GM18907 (cell line): ENCODE measurements at regions not wholly inside any gene's neighbourhood (a gene's known extent, or its start where the extent isn't known, plus 50 kb on each side); places are given as distances from the start of the nearest gene placed in this dataset.
"Not testable (repeated sequence)": the region's sequence is repeated elsewhere in the genome, so short reads cannot be mapped to it uniquely, and the experiment has no call there.

Experiments
- ATAC-seq: cut with Tn5 transposase; IDR thresholded peaks from one replicate; pipeline ENCODE4 v1.9.1; 2021; ENCODE audit warnings: mild to moderate bottlenecking, moderate library complexity; ENCODE audit not compliant: unreplicated experiment

DNA sequence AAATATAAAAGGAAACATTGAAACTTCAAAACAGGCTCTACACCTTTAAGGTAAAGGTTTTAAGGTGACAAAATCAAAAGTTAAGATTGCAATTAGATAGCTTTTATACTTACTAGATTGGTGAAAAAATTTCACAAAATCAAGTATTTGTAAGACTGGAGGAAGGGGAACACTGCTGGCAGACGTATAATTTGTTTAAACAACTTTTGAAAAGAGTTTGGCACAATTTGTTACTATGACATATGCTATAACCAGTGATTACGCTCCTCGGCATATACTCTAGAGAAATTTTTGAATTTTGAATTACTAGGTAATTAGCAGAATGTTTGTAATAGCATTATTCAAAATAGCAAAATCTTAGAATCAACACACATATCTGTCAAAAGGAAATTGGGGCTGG lies 425.0 kb downstream of the LRRIQ3 start:
- ATAC-seq: no peak

DNA sequence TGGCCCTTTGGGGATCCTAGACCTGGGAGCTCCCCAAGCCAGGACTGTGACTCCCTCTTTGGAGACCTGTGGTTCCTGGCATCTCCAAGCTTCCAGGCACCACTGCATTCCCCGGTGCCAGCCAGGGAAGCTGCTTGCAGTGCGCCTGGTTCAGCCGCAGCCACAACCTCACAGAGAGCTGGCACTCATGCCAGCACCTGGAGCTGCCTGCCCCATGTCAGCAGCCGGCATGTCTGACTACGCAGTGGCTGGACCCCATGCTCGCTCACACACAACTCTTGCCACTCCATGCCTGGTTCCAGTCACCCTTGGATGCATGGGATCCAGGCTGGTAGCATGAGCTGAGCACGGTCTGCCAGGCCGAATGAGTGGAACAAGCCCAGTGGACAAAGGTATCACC lies 426.6 kb downstream of the LRRIQ3 start:
- ATAC-seq: no peak

DNA sequence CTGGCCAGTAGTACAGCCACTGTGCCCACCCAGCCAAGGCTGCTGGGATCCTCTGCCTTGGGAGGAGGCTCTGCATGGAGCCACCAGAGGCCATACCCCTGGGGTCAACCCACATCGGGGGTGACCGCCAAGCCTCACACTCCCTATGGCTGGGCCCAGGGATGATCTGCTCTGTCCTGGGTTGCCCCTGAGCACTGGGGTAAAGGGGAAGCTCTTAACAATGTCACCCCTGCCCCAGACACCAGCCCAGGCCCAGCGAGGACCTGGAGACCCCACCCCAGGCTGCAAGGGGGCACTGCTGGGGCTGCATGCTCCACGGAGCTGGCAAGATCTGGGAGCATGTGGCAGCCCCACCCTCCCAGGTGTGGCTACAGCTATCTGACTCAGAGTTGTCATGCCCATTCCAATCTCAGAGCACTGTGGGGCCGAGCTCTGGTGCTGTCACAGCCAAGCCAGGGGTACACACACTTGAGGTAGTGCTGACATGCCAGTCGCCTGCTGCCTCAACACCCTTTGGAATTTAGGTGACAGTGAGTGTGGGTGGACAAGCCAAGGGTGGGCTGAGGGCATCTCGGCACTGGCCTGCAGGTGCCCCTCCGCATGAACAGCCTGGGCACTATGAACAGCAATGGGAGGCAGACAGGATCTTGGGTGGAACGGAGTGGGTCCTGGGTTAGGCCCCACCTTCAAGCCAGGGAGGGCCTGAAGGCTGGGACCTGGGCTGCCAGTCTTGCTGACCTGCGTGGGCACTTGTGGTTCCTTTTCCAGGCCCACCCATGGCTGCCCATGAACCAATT lies 427.7 kb downstream of the LRRIQ3 start:
- no peak for ATAC-seq

DNA sequence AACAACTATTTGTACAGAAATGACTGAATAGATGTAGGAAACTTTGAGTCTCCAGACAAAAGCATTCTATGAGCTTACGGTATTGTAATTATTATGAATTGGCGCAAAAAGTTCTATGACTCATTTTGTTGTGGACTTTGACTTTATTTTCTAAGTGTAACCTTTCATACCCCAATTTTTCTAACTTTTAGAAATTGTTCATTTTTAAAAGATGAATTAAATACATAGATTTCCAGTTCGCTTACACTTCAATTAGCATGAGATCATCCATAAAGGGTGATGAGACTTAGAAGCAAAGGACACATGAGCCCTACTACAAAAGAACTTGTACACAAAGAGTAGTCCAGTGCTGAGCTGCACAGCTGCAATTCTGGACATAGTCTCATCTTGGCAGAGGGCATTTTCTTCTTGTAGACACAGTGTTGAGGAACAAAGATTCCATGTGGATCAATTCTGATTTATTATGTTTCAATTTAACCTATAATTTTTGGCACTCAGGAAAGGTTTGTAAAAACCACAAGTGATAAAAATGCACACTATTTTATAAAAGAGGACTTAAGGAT lies 431.1 kb downstream of the LRRIQ3 start:
- no peak for ATAC-seq

DNA sequence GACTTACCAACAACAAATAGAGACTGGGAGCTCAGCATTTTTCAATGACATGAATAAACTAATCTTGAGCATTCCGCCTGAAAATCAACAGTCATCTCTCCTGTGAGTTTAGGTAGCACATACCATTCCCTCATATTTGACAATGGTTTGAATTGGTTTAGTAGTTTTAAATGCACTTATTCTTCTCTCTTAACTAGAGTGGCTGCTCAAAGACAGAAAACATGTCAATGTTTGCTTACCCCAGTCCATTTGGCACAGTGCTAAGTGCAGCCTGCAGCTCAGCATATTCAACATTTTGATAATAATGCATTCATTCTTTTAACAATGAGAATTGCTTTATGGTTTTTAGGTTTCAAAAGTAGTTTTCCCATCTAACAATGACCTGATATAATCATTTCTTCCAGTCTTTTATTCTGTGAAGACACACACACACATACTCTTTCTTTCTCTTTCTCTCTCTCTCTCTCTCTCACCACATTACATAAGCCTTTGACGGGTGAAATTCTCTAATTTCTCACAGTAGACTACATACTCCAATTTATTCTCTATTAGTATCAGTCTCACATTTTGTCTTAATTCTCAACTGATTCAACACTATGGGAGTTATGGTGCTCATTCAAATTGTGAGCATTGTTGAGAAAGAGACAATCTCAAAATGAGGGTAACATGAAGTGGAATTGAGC lies 432.3 kb downstream of the LRRIQ3 start:
- no peak for ATAC-seq

GRCh38 chr1:73761559-73761958 lies 436.4 kb downstream of the LRRIQ3 start:
- no peak for ATAC-seq

DNA sequence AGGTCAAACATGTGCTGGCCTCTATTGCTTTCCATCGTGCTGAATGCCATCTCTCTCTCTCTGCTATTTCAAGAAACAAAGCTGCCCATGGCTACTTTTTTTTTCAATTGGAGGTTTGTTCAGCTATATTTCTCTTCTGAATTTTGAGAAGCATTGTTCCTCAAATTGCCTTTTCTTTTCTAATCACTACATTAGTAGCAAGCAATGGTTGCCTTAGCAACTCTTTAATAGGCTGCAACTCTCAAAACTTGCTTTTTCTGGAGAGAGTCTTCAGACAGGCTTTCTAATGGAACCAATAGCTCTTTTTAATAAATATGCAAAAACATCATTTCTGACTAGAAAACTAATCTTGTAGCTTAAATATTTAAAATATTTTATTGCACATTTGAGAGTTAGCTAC lies 439.0 kb downstream of the LRRIQ3 start:
- ATAC-seq: no peak

DNA sequence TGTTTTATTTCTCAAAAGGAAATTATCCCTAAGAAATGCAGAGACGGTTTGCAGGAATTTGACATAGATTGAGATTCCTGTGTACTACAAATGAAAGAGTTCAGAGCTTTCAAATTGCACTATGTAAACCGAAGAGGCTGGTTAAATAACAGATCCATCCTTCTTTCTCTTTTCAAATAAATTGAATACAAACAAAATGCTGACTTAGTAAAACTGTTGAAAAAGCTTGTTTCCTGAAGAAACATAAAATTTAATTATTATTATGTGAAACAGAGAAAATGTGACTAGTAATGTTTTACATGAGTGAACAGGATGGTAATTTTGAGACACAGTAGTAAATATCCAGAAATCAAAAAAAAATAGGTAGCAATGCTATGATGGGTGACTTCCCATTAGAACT lies 441.2 kb downstream of the LRRIQ3 start:
- ATAC-seq: no peak

DNA sequence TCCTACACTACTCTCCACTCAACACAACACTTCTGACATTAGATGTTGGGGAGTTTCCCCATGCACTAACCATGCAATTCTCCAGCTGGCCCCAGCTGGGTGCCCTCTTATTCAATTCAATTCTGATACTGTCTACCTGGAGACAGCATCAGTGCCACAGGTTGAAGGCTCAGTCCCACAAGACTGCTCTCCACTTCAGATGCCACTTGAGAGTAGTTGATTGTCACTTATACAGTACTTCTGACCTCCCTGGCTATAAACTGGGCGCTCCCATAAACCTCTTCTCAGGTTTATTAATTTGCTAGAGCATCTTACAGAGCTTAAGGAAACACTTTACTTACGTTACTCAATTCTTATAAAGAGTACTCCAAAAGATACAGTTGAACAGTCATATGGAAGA lies 442.3 kb downstream of the LRRIQ3 start:
- no peak for ATAC-seq

- no peak for ATAC-seq
Observed at GRCh38 chr1:73749996-73750395, 448.0 kb downstream of the LRRIQ3 start.

- ATAC-seq: no peak
Observed at GRCh38 chr1:73744985-73745384, 453.0 kb downstream of the LRRIQ3 start.

GRCh38 chr1:73736125-73736524 lies 461.9 kb downstream of the LRRIQ3 start:
- ATAC-seq: no peak

DNA sequence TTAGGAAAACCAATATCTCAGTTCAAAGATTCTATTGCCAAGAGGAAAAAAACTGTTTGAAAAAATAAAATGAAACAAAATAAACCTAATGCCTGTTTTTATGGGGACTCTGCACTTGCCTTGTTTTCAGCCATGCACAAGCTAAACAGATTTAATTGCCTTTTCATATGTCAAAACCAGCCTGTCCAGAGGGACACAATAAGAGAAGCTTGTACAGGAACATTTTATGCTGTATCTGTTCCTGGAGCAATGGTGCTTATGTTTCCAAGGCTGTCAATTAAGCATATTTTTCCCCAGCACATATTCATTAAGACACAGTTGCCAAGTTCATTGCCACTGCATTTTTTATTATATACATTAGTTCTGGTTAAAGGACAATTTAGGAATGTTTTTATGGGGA lies 470.9 kb downstream of the LRRIQ3 start:
- ATAC-seq: no peak

DNA sequence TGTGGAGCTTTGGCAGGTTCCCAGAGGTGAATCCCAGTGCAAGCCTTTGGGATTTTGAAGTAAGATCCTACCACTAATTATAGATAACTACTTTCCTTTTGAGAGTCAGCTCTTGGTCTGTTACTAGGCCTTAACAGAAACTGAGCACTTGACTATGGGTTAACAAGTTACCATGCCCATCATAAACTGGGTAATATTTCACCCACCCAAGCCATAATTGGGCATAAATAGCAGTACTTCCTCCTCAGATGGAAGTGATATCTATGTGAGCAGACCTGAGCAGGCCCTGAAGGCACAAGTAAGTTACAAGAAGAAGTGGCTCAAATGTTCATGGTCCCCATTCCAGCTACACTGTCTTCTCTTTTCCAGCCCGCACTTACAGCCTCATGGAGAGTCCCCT lies 475.9 kb downstream of the LRRIQ3 start:
- ATAC-seq: no peak

- no peak for ATAC-seq
Observed at GRCh38 chr1:73717976-73718375, 480.0 kb downstream of the LRRIQ3 start.

DNA sequence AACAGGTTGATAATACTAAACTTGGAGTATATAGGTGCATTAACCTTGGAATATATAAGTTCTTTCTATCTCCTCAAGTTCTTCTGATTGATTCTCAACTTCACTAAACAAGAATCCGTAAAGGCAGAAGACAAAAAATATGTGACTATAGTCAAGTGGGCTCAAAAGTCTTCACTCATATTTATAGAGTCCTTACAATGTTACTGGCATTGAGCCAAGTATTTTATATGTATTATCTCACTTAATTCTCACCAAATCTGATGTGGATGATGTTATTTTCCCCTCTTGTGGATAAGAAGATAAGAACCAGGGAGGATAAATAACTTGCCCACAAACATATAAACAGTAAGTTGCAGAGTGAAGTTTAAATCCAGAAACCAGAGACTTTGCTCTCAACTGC lies 486.9 kb downstream of the LRRIQ3 start:
- no peak for ATAC-seq

DNA sequence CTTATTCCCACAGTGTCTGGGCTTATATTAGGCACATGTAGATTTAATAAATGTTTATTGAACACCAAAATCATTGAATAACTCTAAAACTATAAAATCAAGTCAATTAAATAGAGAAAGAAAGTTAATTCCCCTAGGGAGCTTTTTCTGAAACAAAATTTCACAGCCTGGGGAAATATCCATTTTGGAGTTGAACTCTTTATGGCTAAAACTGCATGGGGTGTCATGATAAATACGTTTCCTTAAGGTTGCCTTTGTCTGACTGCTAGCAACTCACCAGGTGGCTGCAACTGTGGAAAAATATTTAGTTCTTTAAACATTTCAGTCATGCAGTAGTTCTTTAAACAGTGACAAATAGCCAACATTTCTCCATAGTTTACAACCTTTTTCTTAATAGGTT lies 496.1 kb downstream of the LRRIQ3 start:
- ATAC-seq: no peak

- ATAC-seq: no peak
Observed at GRCh38 chr1:73676186-73676585, 521.8 kb downstream of the LRRIQ3 start.

GRCh38 chr1:73674945-73675561 lies 522.9 kb downstream of the LRRIQ3 start:
- no peak for ATAC-seq

- ATAC-seq: no peak
Observed at GRCh38 chr1:73673971-73674370, 524.0 kb downstream of the LRRIQ3 start.

- ATAC-seq: no peak
Observed at GRCh38 chr1:73671530-73671929, 526.4 kb downstream of the LRRIQ3 start.

- not testable (repeated sequence) for ATAC-seq
Observed at GRCh38 chr1:73667959-73668358, 530.0 kb downstream of the LRRIQ3 start.
